ENCODE measurements at regions not wholly inside any gene's neighbourhood (a gene's known extent, or its start where the extent isn't known, plus 50 kb on each side); places are given as distances from the start of the nearest gene placed in this dataset.

DNA sequence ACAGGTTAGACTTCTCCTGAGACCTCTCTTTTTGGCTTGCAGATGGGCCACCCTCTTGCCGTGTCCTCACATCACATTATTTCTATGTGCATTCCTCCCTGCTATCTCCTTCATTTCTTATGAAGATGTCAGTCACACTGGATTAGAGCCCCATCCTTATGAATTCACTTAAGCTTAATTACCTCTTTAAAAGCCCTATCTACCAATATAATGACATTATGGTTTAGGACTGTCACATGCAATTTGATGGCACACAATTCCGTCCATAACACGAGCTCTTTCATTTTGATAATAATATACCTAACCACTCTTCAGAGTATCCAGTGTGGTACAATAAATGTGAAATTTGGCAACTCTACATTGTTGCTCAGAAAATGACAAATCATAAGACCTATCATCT is 1037.3 kb downstream of the DIAPH3 start (continued):
- TF ChIP-seq, protein P1, sequence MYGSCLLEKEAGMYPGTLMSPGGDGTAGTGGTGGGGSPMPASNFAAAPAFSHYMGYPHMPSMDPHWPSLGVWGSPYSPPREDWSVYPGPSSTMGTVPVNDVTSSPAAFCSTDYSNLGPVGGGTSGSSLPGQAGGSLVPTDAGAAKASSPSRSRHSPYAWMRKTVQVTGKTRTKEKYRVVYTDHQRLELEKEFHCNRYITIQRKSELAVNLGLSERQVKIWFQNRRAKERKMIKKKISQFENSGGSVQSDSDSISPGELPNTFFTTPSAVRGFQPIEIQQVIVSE (CRISPR knock-in tag; IDR thresholded peaks at IDR 0.05; ENCODE audit: borderline replicate concordance) = no peak
- TF ChIP-seq CBFB (CRISPR knock-in tag; IDR thresholded peaks at IDR 0.05; ENCODE audit: low read depth) (no peak), MXD4 (CRISPR knock-in tag; IDR thresholded peaks at IDR 0.05; ENCODE audit: borderline replicate concordance) (no peak), FOXP1 (CRISPR knock-in tag; IDR thresholded peaks at IDR 0.05; ENCODE audit: borderline replicate concordance) (no peak), NFYB (CRISPR knock-in tag; conservative IDR thresholded peaks at IDR 0.05; ENCODE audit: low read depth) (no peak), ESRRA (CRISPR knock-in tag; IDR thresholded peaks at IDR 0.05; ENCODE audit: borderline replicate concordance) (no peak), ZBTB21 (CRISPR knock-in tag; IDR thresholded peaks at IDR 0.05; ENCODE audit: borderline replicate concordance) (no peak), ZNF263 (CRISPR knock-in tag; IDR thresholded peaks at IDR 0.05; ENCODE audit: low read depth) (no peak), MYBL2 (CRISPR knock-in tag; IDR thresholded peaks at IDR 0.05) (no peak), OVOL2 (CRISPR knock-in tag; IDR thresholded peaks at IDR 0.05; ENCODE audit: borderline replicate concordance) (no peak)
- TF ChIP-seq, protein P2, sequence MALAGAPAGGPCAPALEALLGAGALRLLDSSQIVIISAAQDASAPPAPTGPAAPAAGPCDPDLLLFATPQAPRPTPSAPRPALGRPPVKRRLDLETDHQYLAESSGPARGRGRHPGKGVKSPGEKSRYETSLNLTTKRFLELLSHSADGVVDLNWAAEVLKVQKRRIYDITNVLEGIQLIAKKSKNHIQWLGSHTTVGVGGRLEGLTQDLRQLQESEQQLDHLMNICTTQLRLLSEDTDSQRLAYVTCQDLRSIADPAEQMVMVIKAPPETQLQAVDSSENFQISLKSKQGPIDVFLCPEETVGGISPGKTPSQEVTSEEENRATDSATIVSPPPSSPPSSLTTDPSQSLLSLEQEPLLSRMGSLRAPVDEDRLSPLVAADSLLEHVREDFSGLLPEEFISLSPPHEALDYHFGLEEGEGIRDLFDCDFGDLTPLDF (CRISPR knock-in tag; IDR thresholded peaks at IDR 0.05) = no peak
- TF ChIP-seq, protein P3, sequence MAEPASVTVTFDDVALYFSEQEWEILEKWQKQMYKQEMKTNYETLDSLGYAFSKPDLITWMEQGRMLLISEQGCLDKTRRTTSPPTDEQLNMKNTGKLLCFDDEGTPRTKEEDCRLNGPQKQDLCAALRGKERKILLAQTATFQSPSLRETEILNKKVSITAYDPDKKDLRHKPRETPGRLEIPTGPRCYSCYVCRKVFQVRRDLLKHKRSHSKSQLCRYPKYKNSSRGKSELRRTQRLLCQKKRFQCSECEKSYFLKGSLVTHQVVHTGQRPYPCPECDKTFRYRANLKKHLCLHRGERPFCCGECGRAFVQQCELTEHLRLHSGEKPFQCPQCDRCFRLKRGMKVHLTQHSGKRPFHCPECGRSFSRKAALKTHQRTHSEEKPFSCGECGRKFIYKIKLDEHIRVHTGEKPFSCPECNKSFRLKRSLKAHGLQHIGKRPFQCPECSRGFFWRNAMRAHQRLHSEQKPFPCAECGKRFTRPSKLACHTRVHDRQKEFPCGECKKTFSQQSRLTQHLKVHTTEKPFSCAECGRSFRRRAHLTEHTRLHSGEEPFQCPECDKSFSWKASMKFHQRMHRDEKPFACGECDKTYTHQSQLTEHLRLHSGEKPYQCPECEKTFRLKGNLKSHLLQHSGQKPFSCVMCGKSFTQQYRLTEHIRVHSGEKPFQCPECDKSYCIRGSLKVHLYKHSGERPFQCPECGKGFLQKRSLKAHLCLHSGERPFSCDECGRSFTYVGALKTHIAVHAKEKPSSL (CRISPR knock-in tag; conservative IDR thresholded peaks at IDR 0.05) = no peak
- TF ChIP-seq, protein P4, sequence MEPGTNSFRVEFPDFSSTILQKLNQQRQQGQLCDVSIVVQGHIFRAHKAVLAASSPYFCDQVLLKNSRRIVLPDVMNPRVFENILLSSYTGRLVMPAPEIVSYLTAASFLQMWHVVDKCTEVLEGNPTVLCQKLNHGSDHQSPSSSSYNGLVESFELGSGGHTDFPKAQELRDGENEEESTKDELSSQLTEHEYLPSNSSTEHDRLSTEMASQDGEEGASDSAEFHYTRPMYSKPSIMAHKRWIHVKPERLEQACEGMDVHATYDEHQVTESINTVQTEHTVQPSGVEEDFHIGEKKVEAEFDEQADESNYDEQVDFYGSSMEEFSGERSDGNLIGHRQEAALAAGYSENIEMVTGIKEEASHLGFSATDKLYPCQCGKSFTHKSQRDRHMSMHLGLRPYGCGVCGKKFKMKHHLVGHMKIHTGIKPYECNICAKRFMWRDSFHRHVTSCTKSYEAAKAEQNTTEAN (CRISPR knock-in tag; IDR thresholded peaks at IDR 0.05) = no peak

DNA sequence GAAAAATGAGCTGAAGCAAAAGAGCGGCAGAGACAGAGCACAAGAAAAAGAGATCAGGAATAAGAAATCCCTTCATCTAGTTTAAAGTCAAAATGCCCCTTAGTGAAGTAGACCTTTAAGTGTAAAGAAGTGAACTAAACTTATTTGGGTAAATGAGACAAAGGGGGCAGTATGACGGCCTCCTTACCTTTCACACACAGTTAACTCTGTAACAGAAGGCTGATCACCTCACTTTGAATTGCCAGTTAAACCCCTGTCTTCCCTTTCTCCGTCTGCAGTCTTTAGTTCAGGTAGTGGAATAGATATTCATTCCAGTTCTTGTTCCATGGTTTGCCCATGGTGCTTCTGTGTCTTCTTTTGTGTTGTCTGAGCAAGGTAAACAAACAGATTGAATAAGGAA is 1029.8 kb downstream of the DIAPH3 start:
- CTCF ChIA-PET = no interaction called here
- POLR2A ChIA-PET = no interaction called here
- H3K4me1 Mint-ChIP-seq = peaks cover 11% of the 10 kb centered on the region
- TF ChIP-seq ETV6 (CRISPR knock-in tag; IDR thresholded peaks at IDR 0.05) = no peak
- TF ChIP-seq, protein P5, sequence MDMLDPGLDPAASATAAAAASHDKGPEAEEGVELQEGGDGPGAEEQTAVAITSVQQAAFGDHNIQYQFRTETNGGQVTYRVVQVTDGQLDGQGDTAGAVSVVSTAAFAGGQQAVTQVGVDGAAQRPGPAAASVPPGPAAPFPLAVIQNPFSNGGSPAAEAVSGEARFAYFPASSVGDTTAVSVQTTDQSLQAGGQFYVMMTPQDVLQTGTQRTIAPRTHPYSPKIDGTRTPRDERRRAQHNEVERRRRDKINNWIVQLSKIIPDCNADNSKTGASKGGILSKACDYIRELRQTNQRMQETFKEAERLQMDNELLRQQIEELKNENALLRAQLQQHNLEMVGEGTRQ (CRISPR knock-in tag; IDR thresholded peaks at IDR 0.05) = no peak
- TF ChIP-seq TEAD1 (CRISPR knock-in tag; IDR thresholded peaks at IDR 0.05) = no peak
- TF ChIP-seq GABPB1 (CRISPR knock-in tag; IDR thresholded peaks at IDR 0.05) = no peak
- TF ChIP-seq MYBL2 (CRISPR knock-in tag; IDR thresholded peaks at IDR 0.05) = no peak
- TF ChIP-seq SP1 (CRISPR knock-in tag; conservative IDR thresholded peaks at IDR 0.05) = no peak
- TF ChIP-seq, protein P6, sequence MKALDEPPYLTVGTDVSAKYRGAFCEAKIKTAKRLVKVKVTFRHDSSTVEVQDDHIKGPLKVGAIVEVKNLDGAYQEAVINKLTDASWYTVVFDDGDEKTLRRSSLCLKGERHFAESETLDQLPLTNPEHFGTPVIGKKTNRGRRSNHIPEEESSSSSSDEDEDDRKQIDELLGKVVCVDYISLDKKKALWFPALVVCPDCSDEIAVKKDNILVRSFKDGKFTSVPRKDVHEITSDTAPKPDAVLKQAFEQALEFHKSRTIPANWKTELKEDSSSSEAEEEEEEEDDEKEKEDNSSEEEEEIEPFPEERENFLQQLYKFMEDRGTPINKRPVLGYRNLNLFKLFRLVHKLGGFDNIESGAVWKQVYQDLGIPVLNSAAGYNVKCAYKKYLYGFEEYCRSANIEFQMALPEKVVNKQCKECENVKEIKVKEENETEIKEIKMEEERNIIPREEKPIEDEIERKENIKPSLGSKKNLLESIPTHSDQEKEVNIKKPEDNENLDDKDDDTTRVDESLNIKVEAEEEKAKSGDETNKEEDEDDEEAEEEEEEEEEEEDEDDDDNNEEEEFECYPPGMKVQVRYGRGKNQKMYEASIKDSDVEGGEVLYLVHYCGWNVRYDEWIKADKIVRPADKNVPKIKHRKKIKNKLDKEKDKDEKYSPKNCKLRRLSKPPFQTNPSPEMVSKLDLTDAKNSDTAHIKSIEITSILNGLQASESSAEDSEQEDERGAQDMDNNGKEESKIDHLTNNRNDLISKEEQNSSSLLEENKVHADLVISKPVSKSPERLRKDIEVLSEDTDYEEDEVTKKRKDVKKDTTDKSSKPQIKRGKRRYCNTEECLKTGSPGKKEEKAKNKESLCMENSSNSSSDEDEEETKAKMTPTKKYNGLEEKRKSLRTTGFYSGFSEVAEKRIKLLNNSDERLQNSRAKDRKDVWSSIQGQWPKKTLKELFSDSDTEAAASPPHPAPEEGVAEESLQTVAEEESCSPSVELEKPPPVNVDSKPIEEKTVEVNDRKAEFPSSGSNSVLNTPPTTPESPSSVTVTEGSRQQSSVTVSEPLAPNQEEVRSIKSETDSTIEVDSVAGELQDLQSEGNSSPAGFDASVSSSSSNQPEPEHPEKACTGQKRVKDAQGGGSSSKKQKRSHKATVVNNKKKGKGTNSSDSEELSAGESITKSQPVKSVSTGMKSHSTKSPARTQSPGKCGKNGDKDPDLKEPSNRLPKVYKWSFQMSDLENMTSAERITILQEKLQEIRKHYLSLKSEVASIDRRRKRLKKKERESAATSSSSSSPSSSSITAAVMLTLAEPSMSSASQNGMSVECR (CRISPR knock-in tag; IDR thresholded peaks at IDR 0.05; ENCODE audit: borderline replicate concordance) = no peak
- no peak for TF ChIP-seq SMAD3 (CRISPR knock-in tag; IDR thresholded peaks at IDR 0.05; ENCODE audit: borderline replicate concordance)
- no peak for TF ChIP-seq RELA (CRISPR knock-in tag; IDR thresholded peaks at IDR 0.05; ENCODE audit: borderline replicate concordance)
- no peak for TF ChIP-seq NR2C2 (CRISPR knock-in tag; IDR thresholded peaks at IDR 0.05)
- TF ChIP-seq, protein P7, sequence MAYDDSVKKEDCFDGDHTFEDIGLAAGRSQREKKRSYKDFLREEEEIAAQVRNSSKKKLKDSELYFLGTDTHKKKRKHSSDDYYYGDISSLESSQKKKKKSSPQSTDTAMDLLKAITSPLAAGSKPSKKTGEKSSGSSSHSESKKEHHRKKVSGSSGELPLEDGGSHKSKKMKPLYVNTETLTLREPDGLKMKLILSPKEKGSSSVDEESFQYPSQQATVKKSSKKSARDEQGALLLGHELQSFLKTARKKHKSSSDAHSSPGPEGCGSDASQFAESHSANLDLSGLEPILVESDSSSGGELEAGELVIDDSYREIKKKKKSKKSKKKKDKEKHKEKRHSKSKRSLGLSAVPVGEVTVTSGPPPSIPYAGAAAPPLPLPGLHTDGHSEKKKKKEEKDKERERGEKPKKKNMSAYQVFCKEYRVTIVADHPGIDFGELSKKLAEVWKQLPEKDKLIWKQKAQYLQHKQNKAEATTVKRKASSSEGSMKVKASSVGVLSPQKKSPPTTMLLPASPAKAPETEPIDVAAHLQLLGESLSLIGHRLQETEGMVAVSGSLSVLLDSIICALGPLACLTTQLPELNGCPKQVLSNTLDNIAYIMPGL (CRISPR knock-in tag; IDR thresholded peaks at IDR 0.05) = no peak
- no peak overlapping the region for H3K27ac Mint-ChIP-seq
- H3K36me3 Mint-ChIP-seq = no peaks in the 10 kb centered on the region
- peak; percentile 78 for ATAC-seq
- H3K9me3 Mint-ChIP-seq = no peaks in the 10 kb centered on the region
- no peak overlapping the region for H3K4me3 Mint-ChIP-seq
- no peak for DNase-seq (ENCODE audit: low spot score)
- H3K27me3 Mint-ChIP-seq (ENCODE audit: low read depth) = no peaks in the 10 kb centered on the region

All from WTC11 (cell line).